ENCODE measurements at regions not wholly inside any gene's neighbourhood (a gene's known extent, or its start where the extent isn't known, plus 50 kb on each side); places are given as distances from the start of the nearest gene placed in this dataset.

GRCh38 chr1:232153652-232154051 is 476.3 kb downstream of the SIPA1L2 start:
- TF ChIP-seq EZH2 (IDR thresholded peaks at IDR 0.05; ENCODE audit: low read length): no peak
- no peaks in the 10 kb centered on the region for H3K9me1 ChIP-seq (ENCODE audit: control insufficient read depth, extremely low read depth, insufficient read depth, low read length)
- H4K20me1 ChIP-seq (ENCODE audit: control insufficient read depth, extremely low read depth, insufficient read depth, low read length): no peaks in the 10 kb centered on the region
- no peak overlapping the region for H2AFZ ChIP-seq (ENCODE audit: control insufficient read depth, low read length)
- H3K36me3 ChIP-seq (ENCODE audit: control insufficient read depth in 2 of 2, extremely low read depth in 1 of 2, insufficient read depth in 2 of 2, low read length in 2 of 2): no peaks in the 10 kb centered on the region
- dilution Hi-C loops (cut with MboI; ENCODE audit: extremely low pct_ligation_motif_present, low sequenced_read_pairs): no loop called here
- no peak overlapping the region for H3K9ac ChIP-seq (ENCODE audit: control insufficient read depth, extremely low read depth, insufficient read depth, low read length)
- H3K9me3 ChIP-seq (ENCODE audit: control insufficient read depth, low read depth, low read length): no peaks in the 10 kb centered on the region
- DNase-seq (ENCODE audit: low read depth, low spot score): no peak
- no peak overlapping the region for H3K4me3 ChIP-seq (ENCODE audit: control insufficient read depth in 2 of 3, extremely low read depth in 1 of 3, insufficient read depth in 2 of 3, low read depth in 1 of 3, low read length in 3 of 3)
- peaks cover 14% of the 10 kb centered on the region for H3K4me1 ChIP-seq (ENCODE audit: control insufficient read depth, extremely low read depth, insufficient read depth, low read length)
- no peak overlapping the region for H3K4me2 ChIP-seq (ENCODE audit: control insufficient read depth, extremely low read depth, insufficient read depth, low read depth, low read length)
- H3K79me2 ChIP-seq (ENCODE audit: control insufficient read depth, insufficient read depth, low read length): no peaks in the 10 kb centered on the region
- no peaks in the 10 kb centered on the region for H3K27me3 ChIP-seq (ENCODE audit: control insufficient read depth, extremely low read depth, insufficient read depth, low read length)
- no peak for FAIRE-seq
- H3K27ac ChIP-seq (ENCODE audit: control insufficient read depth, insufficient read depth, low read length): no peak overlapping the region

GRCh38 chr1:232150770-232151548 is 479.0 kb downstream of the SIPA1L2 start:
- no peaks in the 10 kb centered on the region for H3K36me3 ChIP-seq (ENCODE audit: control insufficient read depth in 2 of 2, extremely low read depth in 1 of 2, insufficient read depth in 2 of 2, low read length in 2 of 2)
- no peak overlapping the region for H3K27ac ChIP-seq (ENCODE audit: control insufficient read depth, insufficient read depth, low read length)
- peak; percentile 9 for FAIRE-seq
- no peaks in the 10 kb centered on the region for H3K79me2 ChIP-seq (ENCODE audit: control insufficient read depth, insufficient read depth, low read length)
- no peak overlapping the region for H3K4me3 ChIP-seq (ENCODE audit: control insufficient read depth in 2 of 3, extremely low read depth in 1 of 3, insufficient read depth in 2 of 3, low read depth in 1 of 3, low read length in 3 of 3)
- DNase-seq (ENCODE audit: low read depth, low spot score): no peak
- peaks cover 14% of the 10 kb centered on the region for H3K4me1 ChIP-seq (ENCODE audit: control insufficient read depth, extremely low read depth, insufficient read depth, low read length)
- H4K20me1 ChIP-seq (ENCODE audit: control insufficient read depth, extremely low read depth, insufficient read depth, low read length): no peaks in the 10 kb centered on the region
- no peaks in the 10 kb centered on the region for H3K9me1 ChIP-seq (ENCODE audit: control insufficient read depth, extremely low read depth, insufficient read depth, low read length)
- no peaks in the 10 kb centered on the region for H3K27me3 ChIP-seq (ENCODE audit: control insufficient read depth, extremely low read depth, insufficient read depth, low read length)
- no peak overlapping the region for H3K9ac ChIP-seq (ENCODE audit: control insufficient read depth, extremely low read depth, insufficient read depth, low read length)
- dilution Hi-C loops (cut with MboI; ENCODE audit: extremely low pct_ligation_motif_present, low sequenced_read_pairs): no loop called here
- H2AFZ ChIP-seq (ENCODE audit: control insufficient read depth, low read length): no peak overlapping the region
- TF ChIP-seq CTCF (optimal IDR thresholded peaks at IDR 0.05 in 1 of 3, IDR thresholded peaks at IDR 0.05 in 1 of 3, conservative IDR thresholded peaks at IDR 0.05 in 1 of 3; ENCODE audit: extremely low read depth in 1 of 3, insufficient read depth in 2 of 3, low read length in 3 of 3) (no peak), EZH2 (IDR thresholded peaks at IDR 0.05; ENCODE audit: low read length) (no peak)
- no peaks in the 10 kb centered on the region for H3K9me3 ChIP-seq (ENCODE audit: control insufficient read depth, low read depth, low read length)
- no peak overlapping the region for H3K4me2 ChIP-seq (ENCODE audit: control insufficient read depth, extremely low read depth, insufficient read depth, low read depth, low read length)

Data from keratinocyte (primary cell).